OCI-LY7 (cell line): ENCODE measurements at regions not wholly inside any gene's neighbourhood (a gene's known extent, or its start where the extent isn't known, plus 50 kb on each side); places are given as distances from the start of the nearest gene placed in this dataset.

Experiments
- BruUV-seq: library from RNA; stranded (reverse); fragments of 400-500 nt; replicated peaks from 2 replicates; lab custom pipeline; 2021; lab: Mats Ljungman, UMichigan
- CTCF ChIA-PET: fragments of 300-600 bp; sonication (Branson Sonifier 250); formaldehyde crosslinking; loops from one replicate; lab custom pipeline; 2022; ENCODE audit warnings: antibody characterized with exemption; ENCODE audit not compliant: unreplicated experiment; lab: Charles Lee
- POLR2A ChIA-PET: fragments of 300-600 bp; sonication (Branson Sonifier 250); formaldehyde crosslinking; loops from one replicate; lab custom pipeline; 2022; ENCODE audit warnings: antibody characterized with exemption; lab: Charles Lee
- DNase-seq: peaks from one replicate; pipeline ENCODE4 v3.0.0-alpha.2; 2015; ENCODE audit warnings: low spot score
- H2AFZ ChIP-seq: fragments of 200-600 bp; sonication (generic), shearing (Covaris generic); 2 replicates; pipeline ENCODE4 v1.6.1; 2014; ENCODE audit warnings: mild to moderate bottlenecking, antibody characterized with exemption, low read length, moderate library complexity
- H3K27ac ChIP-seq: fragments of 200-600 bp; sonication (generic); 2 replicates; pipeline ENCODE4 v1.5.1; 2014; ENCODE audit warnings: mixed run types, low read depth, mild to moderate bottlenecking, moderate library complexity, low read length, inconsistent platforms; ENCODE audit not compliant: poor library complexity, severe bottlenecking
- H3K36me3 ChIP-seq: fragments of 200-600 bp; sonication (generic); 2 replicates; pipeline ENCODE4 v1.6.1; 2014; ENCODE audit warnings: mild to moderate bottlenecking, antibody characterized with exemption, low read length, moderate library complexity, mixed read lengths; ENCODE audit not compliant: insufficient read depth
- H3K4me1 ChIP-seq: fragments of 200-600 bp; sonication (generic); 2 replicates; pipeline ENCODE4 v1.5.1; 2014; ENCODE audit warnings: mild to moderate bottlenecking, low read length; ENCODE audit not compliant: insufficient read depth, poor library complexity, severe bottlenecking
- H3K4me2 ChIP-seq: fragments of 200-600 bp; sonication (generic); 2 replicates; pipeline ENCODE4 v1.6.1; 2014; ENCODE audit warnings: mild to moderate bottlenecking, low read length
- H3K4me3 ChIP-seq: fragments of 200-600 bp; sonication (generic); 2 replicates; pipeline ENCODE4 v1.5.1; 2014; ENCODE audit warnings: mild to moderate bottlenecking, low read depth, low read length; ENCODE audit not compliant: poor library complexity, severe bottlenecking
- H3K79me2 ChIP-seq: fragments of 200-600 bp; sonication (generic); 2 replicates; pipeline ENCODE4 v1.6.1; 2016; ENCODE audit warnings: low read depth, mild to moderate bottlenecking, low read length, moderate library complexity, mixed read lengths; ENCODE audit not compliant: insufficient read depth
- H3K9me2 ChIP-seq: fragments of 200-600 bp; sonication (generic); 2 replicates; pipeline ENCODE4 v1.6.1; 2016; ENCODE audit warnings: mild to moderate bottlenecking, low read length, mixed read lengths; ENCODE audit not compliant: insufficient read depth
- H3K9me3 ChIP-seq: fragments of 200-600 bp; sonication (generic); 2 replicates; pipeline ENCODE4 v1.6.1; 2014; ENCODE audit warnings: mild to moderate bottlenecking, mixed run types, low read length, mixed read lengths
- H4K20me1 ChIP-seq: fragments of 200-600 bp; sonication (generic); 2 replicates; pipeline ENCODE4 v1.6.1; 2014; ENCODE audit warnings: mild to moderate bottlenecking, antibody characterized with exemption, low read length, moderate library complexity, mixed read lengths; ENCODE audit not compliant: insufficient read depth
- EZH2phosphoT487 ChIP-seq: fragments of 200-600 bp; sonication (generic); IDR thresholded peaks from 2 replicates; pipeline ENCODE4 v1.6.1; 2018; ENCODE audit warnings: low read depth, borderline replicate concordance, mild to moderate bottlenecking, mixed run types, antibody characterized with exemption, low read length, moderate library complexity, mixed read lengths
- intact Hi-C: fragments of 100-400 bp; cut with micrococcal nuclease; formaldehyde crosslinking; loops from one replicate; pipeline ENCODE4 v1.10.0; 2022; ENCODE audit not compliant: unreplicated experiment
- TF ChIP-seq, protein P1 (sequence below): fragments of 200-600 bp; sonication (generic); conservative IDR thresholded peaks from 2 replicates; pipeline ENCODE4 v1.5.1; 2014; ENCODE audit warnings: mild to moderate bottlenecking, antibody characterized with exemption, low read length, moderate library complexity, mixed read lengths

DNA sequence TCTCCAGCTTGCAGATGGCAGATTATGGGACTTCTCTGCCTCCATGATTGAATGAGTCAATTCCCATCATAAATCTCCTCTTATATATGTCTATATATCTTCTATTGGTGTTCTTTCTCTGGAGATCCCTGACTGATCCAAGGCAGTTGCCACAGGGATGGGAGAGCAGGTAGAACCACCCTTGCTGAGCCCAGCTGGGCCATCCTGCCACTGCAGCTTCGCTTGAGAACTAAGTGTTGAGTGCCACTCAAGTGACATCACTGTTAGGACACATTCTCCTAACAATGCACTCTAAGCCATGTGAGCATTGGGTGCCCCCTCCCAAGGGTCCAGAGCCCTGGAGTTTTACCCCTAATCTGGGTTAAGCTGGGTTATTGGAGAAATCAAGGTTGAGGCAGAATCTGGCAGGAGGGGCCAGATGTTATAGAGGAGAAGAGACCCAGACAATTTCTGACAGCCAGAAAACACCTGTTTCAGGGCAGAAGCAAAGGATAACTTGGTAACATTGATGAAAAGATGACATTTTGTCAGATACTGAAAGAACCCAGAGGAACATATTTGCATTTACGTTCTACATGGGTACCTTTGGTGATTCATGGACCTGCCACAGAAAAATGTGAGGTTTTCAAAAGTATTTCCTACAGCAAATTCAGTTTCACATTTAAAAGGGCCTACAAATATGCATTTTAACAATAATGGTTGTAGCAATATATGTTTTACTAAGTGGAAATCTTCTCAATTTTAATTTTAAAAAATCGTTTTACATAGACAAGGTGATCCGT lies 57.2 kb upstream of the MAX start:
- H2AFZ ChIP-seq, result peak overlapping the region; percentile 89
- CTCF ChIA-PET, result no interaction called here
- TF ChIP-seq EZH2phosphoT487, result no peak
- TF ChIP-seq, protein P1, sequence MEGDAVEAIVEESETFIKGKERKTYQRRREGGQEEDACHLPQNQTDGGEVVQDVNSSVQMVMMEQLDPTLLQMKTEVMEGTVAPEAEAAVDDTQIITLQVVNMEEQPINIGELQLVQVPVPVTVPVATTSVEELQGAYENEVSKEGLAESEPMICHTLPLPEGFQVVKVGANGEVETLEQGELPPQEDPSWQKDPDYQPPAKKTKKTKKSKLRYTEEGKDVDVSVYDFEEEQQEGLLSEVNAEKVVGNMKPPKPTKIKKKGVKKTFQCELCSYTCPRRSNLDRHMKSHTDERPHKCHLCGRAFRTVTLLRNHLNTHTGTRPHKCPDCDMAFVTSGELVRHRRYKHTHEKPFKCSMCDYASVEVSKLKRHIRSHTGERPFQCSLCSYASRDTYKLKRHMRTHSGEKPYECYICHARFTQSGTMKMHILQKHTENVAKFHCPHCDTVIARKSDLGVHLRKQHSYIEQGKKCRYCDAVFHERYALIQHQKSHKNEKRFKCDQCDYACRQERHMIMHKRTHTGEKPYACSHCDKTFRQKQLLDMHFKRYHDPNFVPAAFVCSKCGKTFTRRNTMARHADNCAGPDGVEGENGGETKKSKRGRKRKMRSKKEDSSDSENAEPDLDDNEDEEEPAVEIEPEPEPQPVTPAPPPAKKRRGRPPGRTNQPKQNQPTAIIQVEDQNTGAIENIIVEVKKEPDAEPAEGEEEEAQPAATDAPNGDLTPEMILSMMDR, result no peak
- BruUV-seq, result no TSS peak
- H4K20me1 ChIP-seq, result no peaks in the 10 kb centered on the region
- H3K9me3 ChIP-seq, result no peaks in the 10 kb centered on the region
- H3K27ac ChIP-seq, result peak overlapping the region; percentile 68
- DNase-seq, result peak; percentile 74
- H3K9me2 ChIP-seq, result no peaks in the 10 kb centered on the region
- H3K4me1 ChIP-seq, result peaks cover 44% of the 10 kb centered on the region
- no peaks in the 10 kb centered on the region for H3K36me3 ChIP-seq
- no peaks in the 10 kb centered on the region for H3K79me2 ChIP-seq
- peak overlapping the region; percentile 87 for H3K4me2 ChIP-seq
- intact Hi-C loops, result no loop called here
- POLR2A ChIA-PET, result interaction anchor here (0.6 kb wide), 2 partner anchors 11 to 211 kb away, joined by 4 to 7 read pairs; no protein-coding TSS in a partner anchor
- peak overlapping the region; percentile 47 for H3K4me3 ChIP-seq

DNA sequence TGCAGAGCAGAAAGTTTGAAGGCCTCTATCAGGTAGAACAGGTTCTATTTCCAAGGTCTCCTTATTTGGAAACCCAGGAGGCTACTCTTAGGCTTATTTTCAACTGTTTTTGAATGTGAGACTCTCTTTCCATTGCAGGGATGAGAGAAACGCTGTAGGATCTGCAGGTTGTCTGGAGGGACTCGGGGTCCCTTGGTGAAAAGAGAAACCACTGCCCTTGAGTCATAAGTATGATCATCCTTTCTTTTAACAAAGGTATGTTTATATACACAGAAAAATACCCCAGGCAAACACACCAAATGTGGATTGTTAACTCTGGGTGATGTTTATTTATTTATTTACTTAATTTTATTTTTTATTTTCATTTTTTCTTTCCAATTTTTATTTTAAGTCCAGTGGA lies 57.8 kb upstream of the MAX start:
- no peaks in the 10 kb centered on the region for H3K79me2 ChIP-seq
- H3K27ac ChIP-seq, result peak overlapping the region; percentile 68
- no peaks in the 10 kb centered on the region for H3K36me3 ChIP-seq
- no peaks in the 10 kb centered on the region for H4K20me1 ChIP-seq
- DNase-seq, result no peak
- no TSS peak for BruUV-seq
- H3K4me2 ChIP-seq, result peak overlapping the region; percentile 87
- no peak for TF ChIP-seq EZH2phosphoT487
- TF ChIP-seq, protein P1, result no peak
- no peaks in the 10 kb centered on the region for H3K9me2 ChIP-seq
- CTCF ChIA-PET, result no interaction called here
- peak overlapping the region; percentile 47 for H3K4me3 ChIP-seq
- H3K4me1 ChIP-seq, result peaks cover 50% of the 10 kb centered on the region
- intact Hi-C loops, result no loop called here
- POLR2A ChIA-PET, result interaction anchor here (0.6 kb wide), 1 partner anchor 117 kb away, joined by 3 read pairs; no protein-coding TSS in a partner anchor
- peak overlapping the region; percentile 89 for H2AFZ ChIP-seq
- no peaks in the 10 kb centered on the region for H3K9me3 ChIP-seq

DNA sequence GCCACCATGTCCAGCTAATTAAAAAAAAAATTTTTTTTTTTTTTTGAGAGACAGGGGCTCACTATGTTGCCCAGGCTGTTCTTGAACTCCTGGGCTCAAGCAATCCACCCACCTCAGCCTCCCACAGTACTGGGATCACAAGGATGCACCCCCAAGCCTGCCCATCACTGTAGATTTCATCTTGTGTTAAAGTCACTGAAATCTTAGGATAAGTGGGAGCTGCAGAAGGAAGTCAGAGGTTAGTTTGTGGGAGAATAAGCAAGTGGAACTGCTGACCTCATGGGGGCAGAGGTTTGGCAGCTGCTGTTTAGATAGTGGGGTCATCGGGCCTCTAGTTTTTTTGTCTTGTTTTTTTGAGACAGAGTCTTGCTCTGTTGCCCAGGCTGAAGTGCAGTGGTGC lies 59.7 kb upstream of the MAX start:
- no peaks in the 10 kb centered on the region for H3K9me3 ChIP-seq
- no peak for DNase-seq
- no peaks in the 10 kb centered on the region for H3K9me2 ChIP-seq
- BruUV-seq, result no TSS peak
- no peak overlapping the region for H3K4me2 ChIP-seq
- no peak overlapping the region for H2AFZ ChIP-seq
- no peaks in the 10 kb centered on the region for H3K36me3 ChIP-seq
- no peak for TF ChIP-seq EZH2phosphoT487
- TF ChIP-seq, protein P1, result no peak
- ChIA-PET CTCF (no interaction called here), POLR2A (interaction anchor here (0.7 to 1.1 kb wide), 2 partner anchors 38 to 1086 kb away, joined by 3 to 5 read pairs; no protein-coding TSS in a partner anchor)
- no peaks in the 10 kb centered on the region for H4K20me1 ChIP-seq
- no peaks in the 10 kb centered on the region for H3K79me2 ChIP-seq
- intact Hi-C loops, result no loop called here
- H3K27ac ChIP-seq, result no peak overlapping the region
- H3K4me3 ChIP-seq, result no peak overlapping the region
- peaks cover 52% of the 10 kb centered on the region for H3K4me1 ChIP-seq
